ENCODE measurements at regions not wholly inside any gene's neighbourhood (a gene's known extent, or its start where the extent isn't known, plus 50 kb on each side); places are given as distances from the start of the nearest gene placed in this dataset.
A peak's percentile ranks its signal among the peaks of the same experiment; 100 is the strongest.

DNA sequence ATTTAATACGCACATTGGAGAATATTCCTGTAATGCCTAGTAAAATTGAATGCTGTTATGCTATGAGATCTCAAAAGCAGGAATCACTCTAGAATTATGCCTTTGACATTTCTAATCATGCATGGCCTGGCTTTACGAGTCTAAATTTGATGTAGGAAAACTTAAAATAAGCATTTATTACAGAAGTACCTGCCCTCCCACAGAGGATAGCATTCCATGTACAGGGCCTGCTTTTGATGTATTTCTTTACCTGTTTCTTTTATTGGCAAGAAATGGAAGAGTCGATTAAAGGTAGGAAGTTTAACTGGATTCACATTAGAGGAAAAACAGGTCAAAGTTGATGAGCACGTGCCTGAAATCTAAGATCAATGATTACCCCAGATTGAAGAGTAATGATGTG, 219.5 kb downstream of the PCDH7 start:
- DNase-seq (ENCODE audit: low read depth) = no peak

DNA sequence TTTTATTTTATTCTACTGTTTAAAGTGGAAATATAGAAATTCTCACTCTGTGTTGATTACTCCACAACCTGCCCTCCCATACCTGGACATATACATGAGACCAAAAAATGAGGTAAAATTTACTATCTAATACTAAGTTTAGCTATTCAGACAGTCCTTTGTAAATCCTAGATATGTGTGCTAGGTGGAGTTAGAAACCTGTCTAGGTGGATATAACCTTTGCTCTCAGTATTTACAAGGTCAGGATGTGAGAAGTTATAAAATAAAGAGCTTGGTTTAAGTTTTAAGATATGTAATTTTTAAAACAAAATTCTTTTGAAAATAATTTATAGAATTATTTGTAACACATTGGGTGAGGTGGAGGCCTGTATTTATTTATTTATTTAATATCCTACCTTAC, 221.5 kb downstream of the PCDH7 start:
- no peak for DNase-seq (ENCODE audit: low read depth)

DNA sequence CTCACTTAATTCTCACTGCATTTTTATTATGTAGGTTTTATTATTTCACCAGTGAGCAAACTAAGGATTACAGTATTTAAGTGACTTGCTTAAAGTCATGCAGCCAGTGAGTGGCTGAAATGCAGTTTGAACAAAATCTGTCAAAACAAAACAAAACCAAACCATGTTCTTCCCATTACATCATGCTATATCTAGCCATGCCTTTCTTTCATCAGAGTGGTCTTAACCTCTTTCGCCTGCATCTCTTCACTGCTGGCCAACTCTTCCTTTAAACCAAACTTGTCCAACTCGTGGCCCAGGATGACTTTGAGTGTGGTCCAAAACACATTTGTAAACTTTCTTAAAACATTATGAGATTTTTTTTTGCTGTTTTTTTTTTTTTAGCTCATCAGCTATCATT, 223.2 kb downstream of the PCDH7 start:
- peak; percentile 17 for DNase-seq (ENCODE audit: low read depth)

DNA sequence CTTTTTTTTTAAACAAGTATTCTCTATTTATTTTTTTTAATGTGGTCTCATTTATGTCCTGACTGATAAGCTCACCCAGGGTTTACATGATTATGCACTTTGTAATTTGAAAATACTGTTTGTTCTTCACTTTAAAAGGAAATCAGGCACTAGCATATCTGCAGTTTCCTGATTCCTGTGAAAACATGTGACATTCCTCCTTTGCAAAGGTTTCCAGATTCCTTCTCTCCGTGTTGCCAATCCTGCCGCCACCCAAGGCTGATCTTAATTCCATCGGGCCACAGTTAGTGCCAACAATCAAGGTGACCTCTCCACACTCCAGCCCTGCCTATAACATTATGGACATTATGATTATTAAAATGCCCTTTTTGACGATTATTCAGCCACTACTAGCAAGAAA, 225.4 kb downstream of the PCDH7 start:
- peak; percentile 59 for DNase-seq (ENCODE audit: low read depth)

DNA sequence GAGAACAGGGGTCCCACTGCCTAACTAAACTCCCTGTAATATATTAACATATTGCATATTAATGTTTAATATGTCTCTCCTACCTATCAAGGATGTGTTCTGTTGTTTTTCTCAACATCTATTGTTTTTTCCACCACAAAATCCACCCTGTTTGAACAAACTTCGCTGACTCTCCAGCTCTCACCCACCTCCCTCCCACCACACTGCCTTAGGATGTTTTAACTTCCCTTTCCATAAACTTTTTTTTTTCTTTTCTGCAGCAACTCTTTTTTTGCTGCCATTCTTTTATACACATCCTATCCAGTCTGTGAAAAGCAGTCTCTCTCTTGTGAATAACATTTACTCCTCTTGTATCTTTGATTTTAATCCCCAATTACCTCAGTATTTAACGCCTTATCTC, 226.1 kb downstream of the PCDH7 start:
- DNase-seq (ENCODE audit: low read depth) = no peak

DNA sequence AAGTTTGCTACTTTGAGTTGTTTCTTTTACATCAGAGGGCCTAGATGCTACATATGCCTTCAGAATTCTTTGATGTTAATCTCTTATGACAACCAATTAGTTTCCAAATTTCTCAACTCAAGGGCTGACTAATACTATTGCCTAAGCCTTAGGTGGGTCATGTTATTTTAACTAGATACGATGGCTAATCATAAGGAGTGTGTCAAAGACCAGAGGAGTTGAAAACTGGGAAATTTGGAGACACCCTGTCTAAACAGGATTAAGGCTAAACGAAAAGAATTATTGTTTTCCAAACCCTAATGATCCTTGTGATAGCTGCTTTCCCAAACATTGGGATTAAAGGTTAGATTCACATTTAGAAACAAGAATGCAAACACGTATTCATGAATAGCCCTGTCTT, 228.5 kb downstream of the PCDH7 start:
- DNase-seq (ENCODE audit: low read depth) = peak; percentile 93

DNA sequence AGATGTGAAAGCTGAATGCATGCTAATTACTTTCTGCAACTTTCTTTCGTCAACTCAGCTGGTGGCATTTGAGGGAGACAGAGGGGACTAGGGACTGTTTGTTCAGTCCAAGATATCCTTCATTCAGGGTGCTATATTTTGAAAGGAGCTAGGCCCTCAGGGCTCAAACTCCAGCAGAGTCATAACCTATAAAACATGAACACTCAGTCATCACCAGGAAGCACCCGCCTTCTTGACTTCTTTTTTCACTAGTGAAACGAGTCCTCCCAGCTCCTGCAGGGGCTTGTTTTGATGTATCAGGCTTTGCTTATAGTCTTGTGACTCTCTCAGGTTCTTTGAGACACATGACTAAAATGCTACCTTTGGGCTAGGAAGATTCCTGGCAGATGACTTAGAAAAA, 230.6 kb downstream of the PCDH7 start:
- DNase-seq (ENCODE audit: low read depth) = no peak

DNA sequence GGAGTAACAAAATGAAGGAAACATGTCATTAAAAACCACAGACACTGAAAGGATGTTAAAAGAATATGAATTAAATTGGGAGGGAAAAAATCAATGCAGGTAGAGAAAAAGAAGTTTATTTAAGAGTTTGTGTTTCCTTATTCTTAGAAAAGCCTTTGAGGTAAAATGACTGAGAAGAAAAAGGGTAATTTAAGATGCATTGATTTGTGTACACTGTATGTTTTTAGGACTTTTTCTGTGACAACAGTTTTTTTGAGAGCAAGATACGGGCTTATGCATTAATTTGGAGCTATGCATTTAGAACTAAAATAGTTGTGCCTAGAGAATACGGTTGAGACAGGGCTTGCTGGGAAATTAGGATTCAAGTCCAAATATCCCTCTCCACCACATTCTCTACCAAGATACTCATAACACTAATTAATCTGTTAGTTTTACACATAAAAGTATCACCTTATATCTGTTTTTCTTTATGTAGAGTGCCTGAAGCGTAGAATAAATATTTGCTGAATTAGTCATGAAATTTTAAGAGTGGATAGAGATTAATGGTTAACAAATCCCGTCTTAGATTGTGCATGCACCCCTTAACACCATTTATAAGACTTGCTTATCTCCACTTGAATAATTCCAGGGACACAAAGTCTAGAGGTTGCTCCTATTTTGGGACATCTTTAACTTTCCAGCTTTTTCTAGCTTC, 232.5 kb downstream of the PCDH7 start:
- DNase-seq (ENCODE audit: low read depth) = peak; percentile 25

DNA sequence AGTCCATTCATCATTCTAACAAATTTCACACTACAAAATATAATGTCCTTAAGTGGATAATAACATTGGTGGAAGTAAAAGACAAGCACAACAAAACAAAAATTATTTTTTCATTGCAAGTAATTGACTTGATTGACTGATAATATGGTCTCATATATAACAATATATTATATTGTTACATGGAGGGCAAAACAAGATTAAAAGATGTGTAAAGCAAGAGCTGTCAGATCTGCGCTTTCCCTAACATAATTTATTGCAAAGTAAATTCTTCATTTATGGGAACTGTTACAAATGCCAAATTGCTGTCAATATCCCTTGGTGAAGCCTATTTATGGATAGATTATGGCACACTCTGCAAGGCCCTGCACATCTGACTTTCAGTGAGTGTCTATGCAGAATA, 233.6 kb downstream of the PCDH7 start:
- DNase-seq (ENCODE audit: low read depth) = no peak

DNA sequence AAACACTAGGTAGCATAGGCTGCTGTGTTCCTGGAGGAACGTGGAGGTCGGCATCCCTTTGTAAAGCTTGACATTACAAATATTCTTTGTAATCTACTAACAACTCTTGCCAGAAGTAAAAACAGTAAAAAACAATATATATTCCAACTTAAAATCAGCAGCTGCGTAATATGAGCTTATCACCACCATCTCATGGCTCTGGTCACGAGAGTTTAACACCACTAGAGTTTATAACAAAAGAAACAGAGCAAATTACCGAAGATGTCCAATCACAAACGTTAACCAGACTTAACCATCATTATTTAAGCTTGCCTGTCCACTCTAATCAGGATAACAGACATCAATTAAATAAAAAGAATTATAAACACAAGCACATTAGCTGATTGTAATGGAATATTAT, 236.7 kb downstream of the PCDH7 start:
- DNase-seq (ENCODE audit: low read depth) = no peak

DNA sequence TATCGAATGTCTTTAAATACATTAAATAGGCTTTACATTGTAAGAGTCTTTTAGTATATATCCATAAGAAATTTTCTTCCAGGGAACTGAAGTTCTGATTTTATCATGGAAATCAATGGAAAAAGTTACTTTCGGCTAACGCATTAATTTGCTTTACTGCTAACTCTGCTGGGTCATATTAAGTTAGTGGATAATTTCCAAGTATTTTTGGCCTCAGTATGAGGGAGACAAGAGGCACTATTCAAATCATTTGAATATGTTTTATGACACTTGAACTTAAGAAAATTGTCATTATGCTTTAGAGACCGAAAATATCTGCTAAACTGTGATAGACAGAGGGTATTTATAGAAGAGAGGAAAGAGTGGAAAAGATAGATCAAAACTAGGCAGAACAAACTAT, 237.5 kb downstream of the PCDH7 start:
- DNase-seq (ENCODE audit: low read depth) = no peak

DNA sequence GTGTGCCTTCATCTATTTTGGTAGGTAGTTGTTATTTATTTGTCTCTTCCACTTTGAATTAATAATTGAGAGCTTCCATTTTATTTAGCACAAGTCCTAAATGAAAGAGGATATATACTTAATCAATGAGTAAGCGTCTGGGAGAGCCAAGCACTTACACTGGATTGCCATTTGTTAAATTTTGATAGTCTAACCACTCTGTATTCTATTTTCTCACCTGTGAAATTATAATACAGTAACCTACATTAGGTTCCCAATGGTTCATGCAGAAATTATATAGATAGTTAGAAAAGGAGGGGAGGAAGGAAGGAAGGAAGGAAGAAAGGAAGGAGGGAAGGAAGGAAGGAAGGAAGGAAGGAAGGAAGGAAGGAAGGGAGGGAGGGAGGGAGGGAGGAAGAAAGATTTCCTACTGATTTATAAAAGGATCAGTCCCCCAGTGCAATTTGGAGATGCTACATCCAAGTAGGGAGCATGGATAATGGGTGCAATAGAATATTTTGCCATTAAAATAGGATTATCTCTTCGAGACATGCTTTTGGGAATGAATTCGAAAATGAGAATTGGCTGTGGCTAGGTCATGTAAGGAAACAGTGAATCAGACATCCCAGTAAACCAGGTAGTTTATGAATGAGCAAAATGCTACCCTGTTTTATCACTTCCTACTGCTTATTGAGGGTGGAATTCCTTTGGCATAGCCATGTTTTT, 239.8 kb downstream of the PCDH7 start:
- no peak for DNase-seq (ENCODE audit: low read depth)

DNA sequence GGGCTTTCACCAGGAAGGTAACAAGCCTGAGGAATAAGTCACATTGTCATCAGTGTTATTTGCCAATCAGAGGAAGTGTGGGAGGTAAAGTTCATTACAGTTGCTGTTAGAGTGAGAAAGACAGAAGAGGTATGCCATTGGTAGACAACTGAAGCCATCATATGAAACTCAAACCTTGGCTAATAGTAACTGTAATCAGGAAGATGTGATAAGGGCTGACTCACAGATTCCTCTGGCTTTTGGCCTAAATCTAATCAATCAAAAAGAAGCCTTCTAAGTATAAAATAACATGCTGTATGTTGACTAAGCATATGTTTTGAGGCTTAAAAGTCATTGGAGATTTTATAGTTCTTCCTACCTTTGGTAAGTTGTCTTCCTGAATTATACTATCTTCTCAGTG, 242.8 kb downstream of the PCDH7 start:
- DNase-seq (ENCODE audit: low read depth) = peak; percentile 92

DNA sequence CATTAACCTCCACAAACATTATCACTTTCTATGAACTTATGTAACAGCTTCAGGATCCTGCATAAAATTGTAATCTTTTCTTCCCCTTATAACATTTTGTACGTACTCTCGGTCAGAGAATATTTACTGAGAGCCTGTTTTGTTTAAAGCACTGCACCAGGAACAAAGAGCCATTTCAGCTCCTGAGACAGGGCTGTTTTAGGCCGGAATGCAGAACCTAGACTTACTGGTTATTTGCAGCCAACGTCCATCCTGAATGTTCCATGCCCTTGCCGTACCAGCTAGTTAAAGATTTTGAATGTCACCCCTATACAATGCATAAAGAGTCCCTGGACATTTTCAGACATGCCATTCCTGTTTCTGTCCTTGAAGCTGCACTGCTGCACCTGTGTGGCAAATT, 248.8 kb downstream of the PCDH7 start:
- DNase-seq (ENCODE audit: low read depth) = no peak

DNA sequence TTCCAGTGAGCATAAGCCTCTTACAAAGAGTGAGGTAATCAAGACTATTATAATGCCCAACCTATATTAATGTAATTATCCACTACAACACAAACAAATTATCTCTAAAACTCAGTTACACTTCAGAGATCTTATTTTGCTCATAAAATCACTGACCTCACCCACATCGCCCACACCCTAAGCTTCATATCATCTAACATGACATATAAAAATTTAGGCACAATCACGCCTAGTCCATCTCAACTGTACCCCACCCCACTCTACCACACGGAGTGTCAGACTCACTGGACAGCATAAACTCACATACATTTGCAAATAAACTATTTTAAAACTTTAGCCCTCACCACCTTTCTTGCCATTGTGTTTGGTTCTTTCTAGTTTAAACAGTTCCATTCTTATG, 252.4 kb downstream of the PCDH7 start:
- no peak for DNase-seq (ENCODE audit: low read depth)

DNA sequence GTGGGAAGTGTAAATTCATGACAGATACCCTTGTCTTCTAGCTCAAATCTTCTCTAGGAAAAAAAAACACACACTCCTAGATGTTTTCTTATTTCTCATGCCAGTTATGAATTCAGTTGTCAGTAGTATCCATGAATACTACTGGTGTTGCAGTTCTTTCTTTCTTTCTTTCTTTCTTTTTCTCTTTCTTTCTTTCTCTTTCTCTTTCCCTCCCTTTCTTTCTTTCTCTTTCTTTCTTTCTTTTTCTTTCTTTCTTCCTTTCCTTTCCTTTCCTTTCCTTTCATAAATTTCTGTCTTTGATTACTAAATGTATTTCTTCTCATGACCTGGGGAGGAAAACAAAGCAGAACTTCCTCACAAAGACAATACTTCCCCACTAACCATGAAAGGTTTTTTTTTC, 253.8 kb downstream of the PCDH7 start:
- no peak for DNase-seq (ENCODE audit: low read depth)

DNA sequence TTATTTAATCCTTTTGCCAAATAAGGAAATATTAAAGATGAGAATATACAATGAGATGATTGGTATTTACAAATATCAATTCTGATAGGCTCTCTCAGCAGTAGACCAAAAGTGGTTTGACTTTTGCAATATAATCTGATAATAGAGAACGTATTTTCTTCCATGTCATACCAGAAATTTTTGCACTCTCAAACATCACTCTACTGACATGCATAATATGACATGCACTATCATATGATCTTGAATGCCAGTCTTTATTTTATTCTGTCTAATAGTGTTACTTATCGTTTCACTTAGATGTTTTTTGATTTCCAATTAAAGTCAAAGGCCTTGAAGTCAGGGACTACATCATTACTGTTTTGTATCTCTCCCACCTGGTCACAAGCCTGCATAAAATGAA, 259.2 kb downstream of the PCDH7 start:
- DNase-seq (ENCODE audit: low read depth) = no peak

DNA sequence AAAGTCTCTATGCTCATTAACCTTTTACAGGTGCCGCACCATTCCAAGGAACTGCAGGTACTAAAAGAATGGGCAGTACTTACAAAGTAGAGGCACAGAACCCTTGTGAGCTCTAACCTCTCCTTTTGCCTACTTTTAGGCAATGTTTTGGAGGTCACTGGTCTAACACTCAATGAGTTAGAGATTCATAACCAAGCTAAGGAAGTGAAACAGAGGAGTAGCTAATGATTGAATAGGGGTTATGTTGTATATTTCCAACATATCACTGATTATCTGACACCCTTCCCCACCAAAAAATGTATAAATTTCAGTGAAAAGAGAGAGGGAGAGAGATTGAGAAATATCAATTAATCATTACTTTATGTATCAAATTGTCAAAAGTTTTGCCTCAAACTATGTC, 269.3 kb downstream of the PCDH7 start:
- no peak for DNase-seq (ENCODE audit: low read depth)

DNA sequence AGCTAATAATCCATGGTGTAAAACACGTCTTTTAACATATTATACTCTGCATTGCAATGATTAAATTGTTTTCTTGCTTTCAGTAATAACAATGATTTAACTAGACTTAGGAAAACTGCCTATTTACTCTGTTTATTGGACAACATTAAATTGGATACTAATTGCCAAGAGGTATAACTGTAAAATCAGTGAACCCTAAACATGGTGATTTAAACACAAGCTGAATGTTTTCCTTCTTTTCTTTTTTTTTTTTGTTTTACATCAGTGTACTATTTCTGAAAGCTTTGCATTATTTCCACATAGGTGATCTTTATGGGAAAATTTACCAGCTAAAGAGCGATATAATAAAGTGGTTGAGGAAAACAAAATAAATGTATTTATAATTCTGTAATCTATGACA, 276.7 kb downstream of the PCDH7 start:
- no peak for DNase-seq (ENCODE audit: low read depth)

DNA sequence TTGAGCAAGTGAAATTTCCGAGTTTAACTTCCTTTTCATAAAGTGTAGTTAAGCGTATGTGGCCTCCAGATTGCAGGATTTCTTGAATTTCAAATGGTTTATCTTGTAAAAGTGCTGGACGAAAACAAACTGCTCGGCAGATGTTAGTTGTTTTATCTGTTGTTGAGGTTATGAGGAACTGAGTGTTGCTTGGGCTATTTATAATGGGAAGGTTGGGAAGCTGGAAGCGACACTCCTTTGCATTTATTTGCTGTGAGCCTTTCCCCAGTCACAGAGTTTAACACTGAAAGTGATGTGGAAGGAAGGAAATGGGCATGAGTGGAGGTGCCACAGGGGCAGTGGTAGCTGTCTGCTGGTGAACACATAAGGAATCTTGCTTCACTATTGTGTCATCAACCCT, 284.9 kb downstream of the PCDH7 start:
- peak; percentile 17 for DNase-seq (ENCODE audit: low read depth)

DNA sequence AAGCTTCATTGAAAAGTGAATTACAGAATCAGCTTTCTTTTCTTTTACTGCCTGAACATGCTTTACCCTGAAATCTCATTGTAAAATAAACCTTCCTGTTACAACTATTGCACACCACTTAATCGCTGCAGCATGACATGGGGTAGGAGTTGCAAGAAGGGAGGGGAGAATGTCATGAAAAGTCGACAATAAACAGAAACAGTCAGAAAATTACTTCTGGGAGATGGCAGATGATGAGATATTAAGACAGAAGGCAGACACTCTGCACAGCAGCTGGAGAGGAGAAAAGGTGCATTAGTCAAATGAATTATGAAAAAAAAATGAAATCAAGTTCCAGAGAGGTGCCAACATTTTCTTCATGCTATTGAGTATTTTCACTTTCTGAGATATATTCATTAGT, 287.7 kb downstream of the PCDH7 start:
- peak; percentile 78 for DNase-seq (ENCODE audit: low read depth)

DNA sequence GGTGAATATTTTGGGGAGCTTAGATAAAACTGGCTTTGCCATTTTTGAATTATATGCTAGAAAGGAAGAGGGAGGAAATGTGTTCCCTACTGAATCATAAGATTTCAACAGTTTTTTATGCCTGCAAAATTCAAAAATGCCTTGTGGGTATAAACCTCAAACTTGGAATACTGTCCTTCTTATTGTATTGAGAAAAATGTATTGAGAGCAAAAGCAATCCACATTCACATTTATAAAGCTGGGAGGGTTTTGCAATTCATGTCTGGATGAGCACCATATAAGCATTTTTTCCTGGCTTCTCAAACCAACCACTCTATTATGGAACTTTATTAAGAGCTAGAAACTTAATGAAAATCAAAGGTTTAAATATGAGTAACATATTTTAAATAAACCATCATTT, 289.8 kb downstream of the PCDH7 start:
- peak; percentile 11 for DNase-seq (ENCODE audit: low read depth)

DNA sequence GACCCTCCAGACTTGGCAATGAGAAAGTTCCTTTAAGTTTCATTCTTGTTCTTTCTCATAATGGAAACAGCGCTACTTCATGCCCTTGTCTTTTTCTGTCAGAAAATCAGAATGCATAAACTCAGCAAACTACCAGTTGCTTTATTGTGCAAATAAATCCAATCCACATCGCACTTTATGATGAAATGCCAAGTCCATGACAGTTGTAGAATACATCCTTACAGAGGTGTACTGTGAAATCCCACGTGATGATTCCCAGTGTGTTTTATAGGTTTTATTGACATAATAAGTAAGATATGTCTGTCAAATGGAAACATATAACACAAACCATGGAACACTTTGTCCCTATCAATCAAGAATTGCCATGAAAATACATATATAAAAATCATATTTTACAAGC, 295.0 kb downstream of the PCDH7 start:
- DNase-seq (ENCODE audit: low read depth) = no peak
